ENCODE measurements at regions not wholly inside any gene's neighbourhood (a gene's known extent, or its start where the extent isn't known, plus 50 kb on each side); places are given as distances from the start of the nearest gene placed in this dataset.

DNA sequence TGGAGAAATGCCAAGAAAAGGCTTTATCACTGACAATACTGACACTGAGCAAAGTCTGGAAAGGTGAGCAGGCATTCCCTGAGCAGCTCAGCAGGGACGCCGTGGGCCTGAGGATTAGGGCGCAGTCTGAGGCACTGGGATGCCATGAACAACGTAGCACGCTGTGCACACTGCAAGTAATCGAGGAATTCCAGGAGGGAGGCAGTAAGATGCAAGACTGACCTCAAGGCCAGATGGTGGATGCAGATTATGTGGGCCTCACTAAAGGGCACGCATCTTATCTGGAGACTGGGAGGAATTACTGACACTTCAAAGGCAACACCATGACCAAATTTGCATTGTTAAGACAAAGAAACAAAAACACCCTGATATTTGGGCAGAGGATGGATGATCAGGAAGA, 50.4 kb upstream of the OPCML start:
- no TSS peak for BruUV-seq (replicated peaks)
- H3K4me3 ChIP-seq = no peak overlapping the region
- no peak for FAIRE-seq
- no peak overlapping the region for H2AFZ ChIP-seq (ENCODE audit: low read depth, low read length)
- H4K20me1 ChIP-seq (replicated peaks; ENCODE audit: control insufficient read depth, insufficient read depth, low read length) = no peaks in the 10 kb centered on the region
- H3K27ac ChIP-seq (ENCODE audit: extremely low read depth, low read depth, low read length) = no peak overlapping the region
- no peaks in the 10 kb centered on the region for H3K36me3 ChIP-seq (ENCODE audit: control insufficient read depth, insufficient read depth, low read length)
- WGBS (ENCODE audit: insufficient coverage, low coverage, missing lambda C conversion rate) = 2% methylated on average over 7 of the region's 7 CpGs
- no peak for DNase-seq (ENCODE audit: extremely low read depth in 1 of 4, low spot score in 3 of 4)
- no peaks in the 10 kb centered on the region for H3K9me1 ChIP-seq (ENCODE audit: control insufficient read depth, insufficient read depth, low read length)
- no peaks in the 10 kb centered on the region for H3K79me2 ChIP-seq (ENCODE audit: control insufficient read depth, insufficient read depth, low read length)
- ChIA-PET POLR2A (no interaction called here), CTCF (ENCODE audit: low intra/inter-chr PET ratio) (no interaction called here)
- intact Hi-C loops (cut with micrococcal nuclease) (no loop called here), in situ Hi-C loops (cut with MboI) (no loop called here)
- no peak for TF ChIP-seq FOXM1 (IDR thresholded peaks at IDR 0.05; ENCODE audit: low read depth)
- TF ChIP-seq FOXM1 (CRISPR knock-in tag; IDR thresholded peaks at IDR 0.05; ENCODE audit: low read depth) = no peak
- TF ChIP-seq ZNF197 (CRISPR knock-in tag; IDR thresholded peaks at IDR 0.05; ENCODE audit: low read depth) = no peak
- no peak for TF ChIP-seq ZBTB8A (IDR thresholded peaks at IDR 0.05; ENCODE audit: partially characterized antibody)
- TF ChIP-seq NRF1 (conservative IDR thresholded peaks at IDR 0.05 in 1 of 2, IDR thresholded peaks at IDR 0.05 in 1 of 2) = no peak
- no peaks in the 10 kb centered on the region; the same call in 1 of the 2 replicates for H3K9me3 ChIP-seq (replicated peaks; ENCODE audit: control insufficient read depth, insufficient read depth, low read depth, low read length)
- ATAC-seq = no peak
- no peaks in the 10 kb centered on the region for H3K4me1 ChIP-seq (replicated peaks in 1 of 2; ENCODE audit: control insufficient read depth in 2 of 2, insufficient read depth in 2 of 2, low read length in 2 of 2)
- no peak overlapping the region for H3K4me2 ChIP-seq (ENCODE audit: insufficient read depth, low read length)
- H3K27me3 ChIP-seq (ENCODE audit: control insufficient read depth in 2 of 2, insufficient read depth in 2 of 2, low read length in 2 of 2) = no peaks in the 10 kb centered on the region
- no peak overlapping the region for H3K9ac ChIP-seq (ENCODE audit: insufficient read depth in 1 of 2, low read depth in 2 of 2, low read length in 2 of 2)

DNA sequence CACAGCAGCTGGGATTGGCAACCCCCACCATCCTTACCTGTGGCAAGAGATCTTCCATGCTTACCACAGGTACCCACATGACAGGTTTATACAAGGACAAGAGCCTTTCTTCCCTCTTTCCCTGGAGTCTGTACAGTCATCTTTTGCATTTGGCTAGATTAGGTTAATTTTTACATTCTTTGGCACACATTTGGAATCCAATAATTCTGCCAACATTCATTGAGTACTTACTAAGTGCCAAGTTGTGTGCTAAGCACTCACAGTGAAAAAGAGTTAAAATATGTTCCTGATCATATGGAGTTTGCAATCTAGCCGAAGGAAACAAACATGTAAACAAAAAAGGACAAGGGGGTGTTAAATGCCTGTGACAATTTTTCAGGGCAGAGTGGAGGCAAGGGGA, 50.0 kb upstream of the OPCML start:
- no peak overlapping the region for H3K27ac ChIP-seq (ENCODE audit: extremely low read depth, low read depth, low read length)
- TF ChIP-seq BCOR (IDR thresholded peaks at IDR 0.05) (no peak), PHF21A (IDR thresholded peaks at IDR 0.05; ENCODE audit: borderline replicate concordance, low read depth) (no peak), PCBP2 (IDR thresholded peaks at IDR 0.05; ENCODE audit: low read depth, low read length, poor library complexity, severe bottlenecking) (no peak), POLR2AphosphoS2 (IDR thresholded peaks at IDR 0.05; ENCODE audit: low read length) (no peak), NRF1 (conservative IDR thresholded peaks at IDR 0.05 in 1 of 2, IDR thresholded peaks at IDR 0.05 in 1 of 2) (no peak), POLR3G (IDR thresholded peaks at IDR 0.05; ENCODE audit: extremely low read depth, insufficient read length, insufficient replicate concordance) (no peak), ZNF253 (CRISPR knock-in tag; conservative IDR thresholded peaks at IDR 0.05) (no peak), SREBF2 (CRISPR knock-in tag; IDR thresholded peaks at IDR 0.05) (no peak), PHTF2 (CRISPR knock-in tag; IDR thresholded peaks at IDR 0.05) (no peak), NR4A1 (CRISPR knock-in tag; IDR thresholded peaks at IDR 0.05) (no peak), NR4A1 (tag; IDR thresholded peaks at IDR 0.05) (no peak), ETV6 (IDR thresholded peaks at IDR 0.05; ENCODE audit: borderline replicate concordance in 1 of 2, low read depth in 2 of 2, low read length in 1 of 2) (no peak), ETV6 (CRISPR knock-in tag; IDR thresholded peaks at IDR 0.05; ENCODE audit: borderline replicate concordance) (no peak)
- TF ChIP-seq, protein P1, sequence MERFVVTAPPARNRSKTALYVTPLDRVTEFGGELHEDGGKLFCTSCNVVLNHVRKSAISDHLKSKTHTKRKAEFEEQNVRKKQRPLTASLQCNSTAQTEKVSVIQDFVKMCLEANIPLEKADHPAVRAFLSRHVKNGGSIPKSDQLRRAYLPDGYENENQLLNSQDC (CRISPR knock-in tag; IDR thresholded peaks at IDR 0.05) = no peak
- no TSS peak for BruUV-seq (replicated peaks)

More for the DNA sequence above, 50.0 kb upstream of the OPCML start:
- in situ Hi-C loops (cut with MboI) = no loop called here
- no peaks in the 10 kb centered on the region; the same call in 1 of the 2 replicates for H3K9me3 ChIP-seq (replicated peaks; ENCODE audit: control insufficient read depth, insufficient read depth, low read depth, low read length)
- no peaks in the 10 kb centered on the region for H3K36me3 ChIP-seq (ENCODE audit: control insufficient read depth, insufficient read depth, low read length)
- H3K79me2 ChIP-seq (ENCODE audit: control insufficient read depth, insufficient read depth, low read length) = no peaks in the 10 kb centered on the region
- no peak overlapping the region for H3K9ac ChIP-seq (ENCODE audit: insufficient read depth in 1 of 2, low read depth in 2 of 2, low read length in 2 of 2)
- no peaks in the 10 kb centered on the region for H3K4me1 ChIP-seq (replicated peaks in 1 of 2; ENCODE audit: control insufficient read depth in 2 of 2, insufficient read depth in 2 of 2, low read length in 2 of 2)
- no peaks in the 10 kb centered on the region for H3K9me1 ChIP-seq (ENCODE audit: control insufficient read depth, insufficient read depth, low read length)
- DNase-seq (ENCODE audit: extremely low read depth in 1 of 4, low spot score in 3 of 4) = no peak
- no peak for FAIRE-seq
- ChIA-PET CTCF (ENCODE audit: low intra/inter-chr PET ratio) (no interaction called here), POLR2A (no interaction called here)
- intact Hi-C loops (cut with micrococcal nuclease) = no loop called here
- no peak for ATAC-seq
- H2AFZ ChIP-seq (ENCODE audit: low read depth, low read length) = no peak overlapping the region
- no peaks in the 10 kb centered on the region for H3K27me3 ChIP-seq (ENCODE audit: control insufficient read depth in 2 of 2, insufficient read depth in 2 of 2, low read length in 2 of 2)
- H3K4me3 ChIP-seq = no peak overlapping the region
- no peaks in the 10 kb centered on the region for H4K20me1 ChIP-seq (replicated peaks; ENCODE audit: control insufficient read depth, insufficient read depth, low read length)
- 8% methylated on average over 1 of the region's 1 CpG for WGBS (ENCODE audit: insufficient coverage, low coverage, missing lambda C conversion rate)
- H3K4me2 ChIP-seq (ENCODE audit: insufficient read depth, low read length) = no peak overlapping the region
